IPS DF 4.7 (cell line): ENCODE measurements at regions not wholly inside any gene's neighbourhood (a gene's known extent, or its start where the extent isn't known, plus 50 kb on each side); places are given as distances from the start of the nearest gene placed in this dataset.

ENCODE experiments used
- DNase-seq: peaks from one replicate; pipeline ENCODE4 v3.0.0-alpha.2; 2013; ENCODE audit warnings: low spot score; ENCODE audit errors: extremely low read depth

DNA sequence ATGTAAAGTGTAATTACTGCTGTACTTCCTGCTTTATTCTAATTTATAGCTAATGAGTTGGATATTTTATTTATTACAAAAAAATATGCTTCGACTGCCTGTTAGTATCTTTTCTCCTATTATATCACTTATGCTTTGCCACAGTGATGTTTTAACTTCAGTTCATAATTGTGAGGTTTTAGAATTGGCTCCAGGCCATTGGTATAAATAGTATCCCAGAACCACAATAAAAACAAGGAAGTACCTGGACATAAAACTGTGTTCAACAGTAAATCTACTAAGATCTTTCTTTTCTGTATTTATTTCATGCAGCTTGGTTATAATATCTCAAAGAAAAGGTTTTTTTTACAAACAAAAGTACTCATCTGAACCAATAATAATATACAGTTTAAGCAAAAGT is 354.3 kb upstream of the CDH9 start:
- no peak for DNase-seq

DNA sequence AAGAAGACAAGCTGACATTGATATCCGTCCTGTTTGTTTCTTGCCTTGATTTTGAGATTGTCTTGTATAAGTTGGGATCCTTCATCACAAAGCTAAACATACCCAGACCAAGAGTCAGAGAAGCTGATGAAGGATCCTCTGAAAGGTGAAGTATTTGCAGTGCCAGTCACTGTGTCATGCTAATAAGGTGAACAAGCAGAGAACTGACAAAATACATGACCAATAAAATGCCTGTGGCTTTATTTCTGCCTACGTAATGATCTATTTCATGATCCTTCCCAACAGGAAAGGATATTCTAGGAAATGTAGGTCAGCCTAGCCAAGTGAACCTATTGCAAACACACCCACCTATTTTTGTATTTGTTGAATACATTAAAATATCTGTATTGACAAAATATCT is 351.3 kb upstream of the CDH9 start:
- no peak for DNase-seq

DNA sequence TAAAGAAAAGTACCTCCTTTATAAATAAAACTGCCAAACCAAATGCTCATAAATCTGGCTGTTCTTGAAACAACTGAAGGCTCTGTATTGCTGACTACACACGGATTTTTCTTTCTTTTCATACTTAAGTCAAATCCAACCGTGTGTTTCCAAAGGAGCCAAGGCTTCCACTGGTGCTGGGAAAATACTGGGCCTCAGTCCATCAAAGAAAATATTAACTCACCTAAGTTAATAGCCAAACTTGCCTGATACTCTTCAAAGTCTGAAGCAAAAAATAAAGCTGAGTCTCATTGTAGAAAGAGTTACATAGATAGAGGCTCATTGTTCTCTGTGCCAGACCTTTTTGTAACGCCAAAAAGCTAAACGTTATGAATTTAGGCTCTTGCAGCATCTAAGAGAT is 350.4 kb upstream of the CDH9 start:
- DNase-seq = no peak

DNA sequence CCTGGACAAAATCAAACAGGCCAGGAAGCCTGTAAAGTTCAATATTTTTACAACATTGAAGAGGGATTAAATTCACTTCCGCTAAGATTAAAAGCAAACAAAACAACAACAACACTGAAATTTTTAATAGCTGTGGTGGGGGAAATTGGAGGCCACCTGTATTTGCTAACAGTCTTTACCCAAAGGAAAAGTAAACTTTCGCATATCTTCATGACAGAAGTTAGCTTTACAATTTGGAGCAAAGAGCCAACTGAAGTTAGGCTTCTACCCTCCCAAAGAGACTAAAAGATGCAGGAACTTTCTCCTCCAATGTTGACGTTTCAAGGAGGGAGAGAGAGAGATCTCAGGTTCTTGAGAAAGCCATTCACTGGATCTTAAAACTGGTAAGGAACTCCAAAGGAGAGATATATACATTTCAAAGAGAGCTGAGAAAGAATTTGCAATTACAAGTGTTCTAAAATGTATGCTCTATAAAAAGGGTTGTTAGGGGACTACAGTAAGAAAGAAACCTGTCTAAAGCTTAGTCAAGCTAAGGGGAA is 349.2 kb upstream of the CDH9 start:
- DNase-seq = no peak

DNA sequence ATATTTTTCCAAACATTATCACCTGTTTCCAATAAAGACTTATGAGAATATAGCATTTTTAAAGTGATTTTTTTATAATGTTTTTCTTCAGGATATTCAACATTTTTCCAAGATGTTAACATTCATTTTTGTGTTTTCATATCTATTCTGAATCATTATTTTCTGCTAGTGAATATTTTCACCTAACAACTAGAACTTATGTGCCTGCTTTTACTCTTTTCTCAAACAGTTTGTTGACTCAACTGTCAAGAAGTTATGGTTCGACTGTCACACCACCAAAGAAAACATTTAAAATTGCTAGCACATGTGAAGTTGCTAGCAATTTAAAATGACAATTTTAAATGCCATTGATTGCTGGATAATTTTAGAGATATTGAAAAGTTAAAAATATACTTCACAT is 343.3 kb upstream of the CDH9 start:
- no peak for DNase-seq

DNA sequence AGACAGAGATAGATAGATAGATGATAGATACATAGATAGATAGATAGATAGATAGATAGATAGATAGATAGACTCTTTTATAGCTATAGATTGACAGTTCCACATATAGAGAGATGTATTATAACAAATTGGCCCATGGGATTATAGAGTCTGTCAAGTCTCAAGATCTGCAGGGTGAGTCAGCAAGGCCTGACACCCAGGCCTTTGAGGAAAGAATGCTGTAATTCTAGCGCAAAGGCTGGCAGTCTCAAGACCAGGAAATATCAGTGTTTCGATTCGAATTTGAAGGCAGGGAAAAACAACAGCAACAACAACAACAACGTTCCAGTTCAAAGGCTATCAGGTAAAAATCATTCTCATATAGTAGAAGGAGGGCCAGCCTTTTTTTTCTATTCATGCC is 339.2 kb upstream of the CDH9 start:
- no peak for DNase-seq

DNA sequence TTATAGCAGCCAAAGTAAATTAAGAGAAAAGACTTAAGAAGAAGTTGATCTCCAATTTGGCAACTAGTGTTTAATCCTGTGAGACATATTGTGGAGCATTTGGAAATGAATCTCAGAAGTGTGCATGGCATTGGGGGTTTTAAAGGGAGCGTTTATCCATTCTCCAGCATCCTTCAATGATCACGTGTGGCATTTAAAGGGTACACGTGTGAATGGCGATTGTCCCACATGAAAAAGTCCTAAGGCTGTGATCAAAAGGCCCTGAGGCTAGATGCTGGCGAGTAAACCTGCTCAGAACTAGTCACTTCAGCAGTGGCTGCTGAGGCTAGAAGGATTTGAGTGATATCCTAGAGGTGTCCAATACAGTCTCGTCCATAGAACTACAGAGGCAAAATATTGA is 315.6 kb upstream of the CDH9 start:
- no peak for DNase-seq

DNA sequence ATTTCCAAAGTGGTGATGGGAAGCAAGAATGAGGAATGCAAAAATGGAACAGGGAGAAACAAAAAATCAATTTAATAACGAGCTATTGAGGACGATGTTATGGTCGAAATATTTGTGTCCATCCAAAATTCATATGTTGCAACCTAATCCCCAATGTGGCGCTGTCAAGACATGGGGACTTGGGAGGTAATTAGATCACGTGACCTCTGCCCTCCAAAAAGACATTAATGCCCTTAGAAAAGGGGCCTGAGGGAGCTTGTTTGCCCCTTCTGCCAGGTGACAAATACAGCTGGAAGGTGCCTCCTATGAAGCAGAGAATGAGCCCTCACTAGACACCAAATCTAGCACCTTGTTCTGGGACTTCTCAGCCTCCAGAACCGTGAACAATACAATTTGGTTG is 315.2 kb upstream of the CDH9 start:
- no peak for DNase-seq

DNA sequence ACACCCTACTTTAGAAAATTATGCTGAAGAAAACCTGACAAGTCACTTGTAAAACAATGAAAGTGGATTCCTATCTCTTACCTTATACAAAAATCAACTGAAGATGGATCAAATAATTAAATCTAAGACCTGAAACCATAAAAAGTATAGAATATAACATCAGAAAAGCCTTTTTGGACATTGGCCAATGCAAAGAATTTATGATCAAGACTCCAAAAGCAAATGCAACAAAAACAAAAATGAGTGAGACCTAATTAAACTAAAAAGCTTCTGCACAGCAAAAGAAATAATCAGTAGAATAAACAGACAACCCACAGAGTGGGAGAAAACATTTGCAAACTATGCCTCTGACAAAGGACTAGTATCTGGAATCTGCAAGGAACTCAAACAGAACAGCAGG is 303.0 kb upstream of the CDH9 start:
- DNase-seq = no peak

DNA sequence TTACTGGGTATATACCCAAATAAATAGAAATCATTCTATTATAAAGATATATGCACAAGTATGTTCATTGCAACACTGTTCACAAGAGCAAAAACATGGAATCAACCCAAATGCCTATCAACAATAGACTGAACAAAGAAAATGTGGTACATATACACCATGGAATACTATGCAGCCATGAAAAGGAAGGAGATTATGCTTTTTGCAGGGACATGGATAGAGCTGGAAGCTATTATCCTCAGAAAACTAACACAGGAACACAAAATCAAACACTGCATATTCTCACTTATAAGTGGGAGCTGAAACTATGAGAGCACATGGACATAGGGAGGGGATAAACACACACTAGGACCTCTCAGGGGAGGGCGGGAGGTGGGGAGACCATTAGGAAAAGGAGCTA is 298.4 kb upstream of the CDH9 start:
- DNase-seq = no peak

DNA sequence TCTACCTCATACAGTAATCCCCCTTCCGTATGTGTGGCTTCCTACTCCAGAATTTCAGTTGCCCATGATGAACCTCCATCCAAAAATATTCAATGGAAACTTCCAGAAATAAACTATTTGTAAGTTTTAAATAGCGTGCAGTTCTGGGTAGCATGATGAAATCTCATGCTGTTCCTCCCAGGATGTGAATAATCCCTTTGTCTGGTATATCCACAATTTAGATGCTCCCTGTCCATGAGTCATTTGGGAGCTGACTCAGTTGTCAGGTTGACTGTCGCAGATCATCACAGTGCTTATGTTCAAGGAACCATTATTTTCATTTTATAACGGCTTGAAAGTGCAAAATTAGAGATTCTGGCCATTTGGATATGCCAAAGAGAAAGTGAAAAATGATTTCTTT is 290.1 kb upstream of the CDH9 start:
- no peak for DNase-seq

DNA sequence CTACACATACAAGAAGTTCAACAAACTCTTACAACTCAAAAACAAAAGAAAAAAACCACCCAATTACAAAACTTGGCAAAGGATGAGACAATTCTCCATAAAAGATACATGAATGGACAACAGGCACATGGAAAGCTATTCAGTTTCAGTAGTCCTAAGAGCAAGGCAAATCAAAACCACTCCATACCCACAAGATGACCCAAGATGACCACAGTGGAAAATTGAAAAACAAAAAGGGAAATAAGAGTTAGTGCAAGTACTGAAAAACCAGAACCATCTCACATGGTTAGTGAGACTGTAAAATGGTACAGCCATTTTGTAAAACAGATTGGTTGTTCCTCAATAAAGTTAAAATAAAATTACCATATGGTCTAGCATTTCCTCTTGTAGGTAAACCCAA is 287.1 kb upstream of the CDH9 start:
- no peak for DNase-seq

DNA sequence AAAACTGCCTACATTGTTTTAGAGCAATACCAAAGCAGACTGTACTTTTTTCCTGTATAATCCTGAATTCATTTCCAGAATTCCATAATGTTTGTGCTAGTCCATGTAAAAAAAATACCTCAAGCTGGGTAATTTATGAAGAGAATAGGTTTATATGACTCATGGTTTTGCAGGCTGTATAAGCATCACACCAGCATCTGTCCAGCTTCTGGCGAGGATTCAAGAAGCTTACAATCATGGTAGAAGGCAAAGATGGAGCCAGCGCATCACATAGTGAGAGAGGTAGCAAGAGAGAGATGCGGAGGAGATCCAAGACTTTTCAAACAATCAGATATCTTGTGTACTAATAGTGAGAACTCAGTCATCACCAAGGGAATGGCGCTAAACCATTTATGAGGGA is 280.3 kb upstream of the CDH9 start:
- DNase-seq = no peak

DNA sequence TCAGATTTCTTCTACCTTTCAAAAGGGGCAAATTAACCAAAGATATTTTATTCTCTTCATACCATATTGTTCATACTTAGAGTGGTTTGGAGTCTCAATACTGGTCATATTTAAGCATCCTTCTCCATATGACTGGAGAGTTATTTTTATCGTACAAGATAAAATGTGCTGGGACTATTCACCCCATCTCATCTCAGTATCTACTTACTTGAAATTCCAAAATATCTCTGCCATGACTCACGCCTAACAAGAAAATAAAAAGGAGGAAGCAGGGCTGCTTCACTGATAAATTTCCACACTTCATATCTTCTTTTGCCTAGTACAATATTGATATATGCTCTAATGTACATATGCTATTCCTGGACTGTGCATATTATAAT is 277.9 kb upstream of the CDH9 start:
- DNase-seq = no peak

DNA sequence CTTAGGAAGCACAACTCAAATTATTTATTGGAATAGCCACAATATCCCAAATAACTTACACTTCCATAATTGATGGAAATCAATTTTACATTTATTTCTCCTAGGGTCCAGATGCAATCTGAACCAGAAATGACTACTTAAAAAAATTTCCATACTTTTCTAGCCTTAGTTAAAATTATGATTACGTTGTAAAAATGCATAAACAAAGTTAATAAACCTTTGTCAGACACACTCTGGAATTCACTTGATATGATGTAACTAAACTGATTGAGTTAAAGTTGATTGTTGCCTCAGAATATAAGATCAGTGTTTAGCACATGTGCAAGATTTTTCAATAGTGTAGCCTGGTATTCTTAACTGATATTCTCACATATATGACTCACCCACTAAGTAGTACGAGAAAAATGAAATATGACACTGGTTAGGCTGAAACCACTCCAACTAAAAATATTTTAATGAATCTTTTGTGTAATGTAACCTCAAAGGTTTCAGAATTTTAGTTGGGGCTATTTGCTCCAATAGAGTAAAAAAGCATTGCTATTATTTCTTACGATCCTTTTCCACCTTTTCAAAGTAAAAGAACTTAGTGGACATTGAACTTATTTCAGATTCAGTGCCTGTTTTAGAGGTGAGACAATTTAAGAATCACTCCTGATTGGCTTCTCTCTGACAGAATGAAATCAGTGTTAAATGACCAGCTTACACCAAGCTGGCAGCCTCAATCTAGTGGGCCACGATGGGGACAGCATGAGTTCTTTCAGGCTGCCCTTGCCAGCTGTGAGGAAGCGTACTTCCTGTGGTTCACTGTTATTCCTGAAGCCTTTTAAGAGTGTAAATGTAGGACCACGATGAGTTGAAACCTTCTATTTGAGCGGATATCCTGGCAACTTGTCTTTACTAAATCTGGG is 277.2 kb upstream of the CDH9 start:
- no peak for DNase-seq

DNA sequence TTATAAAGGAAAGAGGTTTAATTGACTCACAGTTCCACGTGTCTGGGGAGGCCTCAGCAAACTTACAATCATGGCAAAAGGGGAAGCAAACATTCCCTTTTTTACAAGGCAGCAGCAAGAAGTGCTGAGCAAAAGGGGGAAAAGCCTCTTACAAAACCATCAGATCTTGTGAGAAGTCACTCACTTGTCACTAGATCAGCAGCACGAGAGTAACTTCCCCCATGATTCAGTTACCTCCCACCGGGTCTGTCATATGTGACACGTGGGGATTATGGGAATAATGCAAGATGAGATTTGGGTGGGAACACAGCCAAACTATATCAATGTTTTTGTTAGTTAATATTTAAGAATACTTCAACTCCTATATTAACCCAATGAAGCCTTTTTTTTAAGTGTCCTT is 275.2 kb upstream of the CDH9 start:
- no peak for DNase-seq

DNA sequence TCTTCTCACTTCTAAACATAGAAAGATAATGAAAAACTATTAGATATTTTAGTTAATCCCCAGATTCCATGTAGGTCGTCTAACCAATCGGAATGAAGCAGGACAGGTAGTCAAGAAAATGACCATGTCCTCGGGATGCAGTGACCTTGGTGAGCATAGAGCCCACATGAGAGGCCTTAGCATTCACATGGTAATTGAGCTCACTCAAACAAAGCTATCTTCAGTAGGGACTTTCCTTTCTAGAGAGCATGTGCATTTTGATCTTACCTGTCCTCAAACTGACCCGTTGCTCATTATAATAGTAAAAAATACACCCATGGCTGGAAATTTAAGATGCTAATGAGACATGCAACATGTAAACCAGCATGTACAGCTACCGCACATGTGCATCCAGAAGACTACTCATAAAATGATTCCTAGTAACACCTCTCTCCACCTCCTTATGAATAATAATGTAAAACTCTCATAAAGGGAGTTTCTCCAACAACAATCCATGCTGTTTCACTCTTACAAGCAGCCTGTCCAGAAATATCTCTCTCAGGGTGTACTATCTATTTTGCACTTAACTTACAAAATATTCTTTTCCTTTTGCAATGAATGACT is 274.0 kb upstream of the CDH9 start:
- no peak for DNase-seq

DNA sequence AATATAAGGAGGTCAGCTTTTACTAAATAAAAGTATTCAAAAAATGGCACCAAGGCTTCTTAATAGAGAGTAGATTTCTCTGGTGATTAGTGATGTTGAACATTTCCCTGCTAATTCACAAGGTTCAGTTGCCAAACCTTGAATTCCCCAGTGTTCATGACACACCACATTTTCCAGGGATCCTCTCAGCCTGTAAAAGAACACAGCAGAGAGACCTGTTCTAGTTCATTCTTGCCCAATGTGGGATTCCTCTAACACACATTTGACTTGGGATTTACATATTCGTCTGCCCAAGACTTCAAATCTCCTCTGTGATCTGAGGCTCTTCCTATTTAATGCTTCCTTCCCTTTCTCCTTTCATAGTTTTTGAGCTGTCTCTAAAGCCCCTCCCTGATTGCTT is 273.2 kb upstream of the CDH9 start:
- no peak for DNase-seq

DNA sequence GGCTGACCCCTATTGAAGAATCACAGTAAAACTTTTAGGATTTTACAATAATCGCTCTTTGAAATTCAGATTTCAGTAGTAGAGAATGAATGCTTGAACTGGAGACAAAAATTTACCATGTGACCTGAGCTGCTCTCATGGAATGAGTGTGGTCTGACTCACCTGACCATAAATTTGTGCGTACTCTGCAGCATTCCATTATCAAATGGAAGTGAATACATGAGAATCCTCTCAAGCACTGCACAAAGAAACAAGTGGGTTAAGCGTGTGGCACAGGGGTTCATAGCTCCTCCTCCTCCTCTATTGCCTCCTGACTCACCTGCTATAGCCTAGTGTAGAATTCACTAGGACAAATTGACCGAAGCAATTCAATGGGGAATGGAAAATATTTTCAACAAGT is 269.8 kb upstream of the CDH9 start:
- DNase-seq = no peak

DNA sequence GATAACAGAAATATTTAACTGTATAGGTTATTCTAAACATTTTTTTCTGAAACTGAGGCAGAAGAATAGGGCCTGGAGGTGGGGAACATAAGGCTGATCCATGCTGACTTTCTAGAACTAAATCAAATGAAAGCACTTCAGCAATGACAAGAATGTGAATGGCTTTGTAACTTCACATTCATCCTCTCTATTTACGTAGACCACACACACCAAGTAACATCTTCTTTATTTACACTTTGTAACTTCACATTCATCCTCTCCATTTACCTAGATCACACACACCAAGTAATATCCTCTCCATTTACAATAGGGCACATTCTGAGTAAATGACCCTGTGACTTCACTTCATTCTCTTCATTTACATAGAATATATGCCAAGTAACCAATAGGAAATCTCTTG is 251.8 kb upstream of the CDH9 start:
- DNase-seq = peak; percentile 22

DNA sequence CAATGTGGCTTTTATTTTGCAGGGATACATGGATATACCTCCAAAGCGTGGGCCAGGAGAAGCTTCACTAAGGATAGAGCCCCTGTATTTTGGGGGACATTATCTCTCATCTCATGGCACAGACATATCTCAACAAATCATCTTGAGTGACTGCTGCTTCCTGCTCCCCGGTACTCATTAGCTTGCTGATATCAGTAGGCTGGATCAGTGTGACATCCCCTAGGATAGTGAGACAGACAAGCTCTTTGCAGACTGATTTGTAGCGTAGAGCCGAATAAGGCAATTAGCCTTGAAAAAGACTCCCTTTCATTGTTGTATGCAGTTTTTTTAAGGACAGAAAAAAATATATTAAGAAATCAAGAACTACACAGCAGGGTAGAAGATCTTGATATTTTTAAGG is 237.7 kb upstream of the CDH9 start:
- no peak for DNase-seq

DNA sequence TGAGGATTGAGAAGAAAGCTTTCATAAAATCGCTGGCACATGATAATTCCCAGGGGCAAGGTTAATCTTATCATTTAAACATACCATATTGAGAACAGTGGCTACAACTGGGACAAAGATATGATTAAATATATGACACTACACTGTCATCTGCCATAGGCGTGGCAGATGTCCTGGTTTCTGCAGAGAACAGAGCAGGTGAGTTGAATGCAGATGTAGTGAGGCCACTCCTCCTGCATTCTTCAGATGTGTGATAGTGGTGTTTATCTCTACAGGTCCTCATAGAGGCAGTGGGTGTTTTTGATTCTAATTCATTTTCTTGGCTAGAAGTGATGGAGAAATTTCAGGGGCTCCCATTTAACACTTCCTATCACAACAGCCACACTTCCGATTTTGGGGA is 237.0 kb upstream of the CDH9 start:
- no peak for DNase-seq

DNA sequence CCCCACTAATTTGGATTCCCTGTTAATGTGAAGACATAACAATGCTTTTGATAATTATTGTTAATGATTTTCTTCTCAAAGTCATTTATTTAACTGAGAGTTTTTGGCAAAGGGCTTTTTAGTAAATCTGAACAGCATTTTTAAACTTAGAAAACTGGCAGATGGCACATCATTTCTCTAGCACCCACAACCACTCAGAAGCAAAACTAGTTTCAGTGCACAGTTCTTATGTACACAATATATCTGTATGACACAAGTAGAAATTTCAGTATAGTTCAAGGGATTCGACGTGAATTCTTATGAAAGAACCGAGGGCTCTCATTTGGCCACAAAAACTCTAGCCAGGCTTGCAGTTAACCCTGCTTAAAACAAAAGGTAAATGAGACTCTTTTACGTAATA is 231.4 kb upstream of the CDH9 start:
- no peak for DNase-seq
